ENCODE measurements at regions not wholly inside any gene's neighbourhood (a gene's known extent, or its start where the extent isn't known, plus 50 kb on each side); places are given as distances from the start of the nearest gene placed in this dataset.

DNA sequence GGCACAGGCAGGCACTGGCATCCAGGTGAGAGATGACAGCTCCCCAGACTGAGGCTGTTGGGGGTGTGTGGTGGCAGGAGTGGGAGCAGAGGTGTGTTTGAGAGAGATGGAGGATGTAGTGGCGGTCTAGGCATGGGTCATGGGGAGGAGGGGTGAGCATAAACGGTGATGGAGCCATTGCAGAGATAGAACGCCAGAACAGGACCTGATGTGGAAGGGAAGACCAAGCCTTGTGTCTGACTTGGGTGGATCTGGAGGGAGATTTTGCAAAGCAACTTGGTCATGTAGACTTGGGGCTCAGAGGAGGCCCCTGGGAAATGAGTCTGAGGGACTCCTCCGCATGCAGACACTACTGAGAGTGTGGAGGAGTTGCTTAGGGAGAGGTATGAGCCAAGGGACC, 50.0 kb upstream of the CLDN5 start:
- DNase-seq = no peak

DNA sequence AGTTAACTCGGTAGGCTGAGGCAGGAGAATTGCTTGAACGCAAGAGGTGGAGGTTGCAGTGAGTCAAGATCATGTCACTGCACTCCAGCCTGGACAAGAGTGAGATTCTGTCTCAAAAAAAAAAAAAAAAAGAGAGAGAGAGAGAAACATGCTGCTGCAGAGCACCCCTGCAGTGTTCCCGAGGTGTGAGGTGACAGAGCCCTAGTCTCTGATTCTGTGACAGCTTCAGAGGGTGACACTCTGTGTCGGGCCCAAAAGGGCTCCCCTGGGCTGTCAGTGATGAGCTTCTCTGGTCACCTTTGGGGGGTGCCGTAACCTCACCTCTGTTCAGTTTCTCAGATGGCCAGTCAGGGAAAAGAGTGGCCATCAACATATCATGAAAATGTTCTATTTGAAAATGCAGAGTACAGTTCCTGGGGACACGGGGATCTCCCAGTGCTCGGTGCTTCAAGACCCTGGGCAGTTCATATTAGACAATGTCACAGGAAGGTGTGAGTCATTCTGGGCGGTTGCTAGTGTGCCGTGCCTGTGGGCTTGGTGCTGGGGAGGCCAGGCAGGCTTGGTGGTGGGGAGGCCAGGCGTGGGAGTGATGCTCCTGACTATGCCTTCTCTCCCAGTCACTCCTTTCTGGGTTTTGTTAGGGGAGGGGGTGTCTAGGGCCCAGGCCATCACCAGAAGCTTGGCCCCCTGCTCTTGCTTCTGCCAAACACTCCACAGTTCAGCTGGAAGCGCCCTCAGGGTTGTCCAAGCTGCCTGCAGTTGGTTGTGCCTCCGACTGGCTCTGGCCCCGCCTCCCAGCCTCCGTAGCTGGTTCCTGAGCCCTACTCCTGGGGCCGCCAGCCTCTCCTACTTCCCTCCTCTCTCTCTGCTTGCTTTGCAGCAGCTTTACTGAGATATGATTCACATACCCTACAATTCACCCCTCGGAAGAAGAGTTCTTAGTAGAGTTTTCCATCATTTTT, 52.5 kb upstream of the CLDN5 start:
- DNase-seq = no peak

DNA sequence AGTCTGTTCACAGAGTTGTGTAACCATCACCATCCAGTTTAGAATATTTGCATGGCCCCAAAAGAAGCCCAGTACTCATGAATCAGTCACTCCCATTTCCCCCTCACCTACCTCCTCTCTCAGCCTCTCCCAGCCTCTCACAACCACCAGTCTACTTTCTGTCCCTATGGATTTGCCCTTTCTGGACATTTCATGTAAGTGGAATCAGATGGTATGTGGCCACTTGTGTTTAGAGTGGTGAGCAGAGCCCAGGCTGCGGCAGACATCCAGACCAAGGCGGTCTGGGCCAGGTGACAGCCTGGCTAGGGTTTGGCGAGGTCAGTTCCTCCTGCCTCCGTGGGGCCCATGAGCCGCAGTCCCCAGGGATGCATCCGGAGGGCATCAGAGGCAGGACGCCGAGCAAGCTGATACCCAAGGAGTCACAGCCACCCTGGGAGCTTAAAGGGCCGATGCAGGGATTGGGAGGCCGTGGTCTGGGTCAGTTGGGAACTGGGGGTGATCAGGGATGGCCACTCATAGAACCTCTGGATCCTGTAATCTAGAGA, 53.3 kb upstream of the CLDN5 start:
- DNase-seq = no peak

DNA sequence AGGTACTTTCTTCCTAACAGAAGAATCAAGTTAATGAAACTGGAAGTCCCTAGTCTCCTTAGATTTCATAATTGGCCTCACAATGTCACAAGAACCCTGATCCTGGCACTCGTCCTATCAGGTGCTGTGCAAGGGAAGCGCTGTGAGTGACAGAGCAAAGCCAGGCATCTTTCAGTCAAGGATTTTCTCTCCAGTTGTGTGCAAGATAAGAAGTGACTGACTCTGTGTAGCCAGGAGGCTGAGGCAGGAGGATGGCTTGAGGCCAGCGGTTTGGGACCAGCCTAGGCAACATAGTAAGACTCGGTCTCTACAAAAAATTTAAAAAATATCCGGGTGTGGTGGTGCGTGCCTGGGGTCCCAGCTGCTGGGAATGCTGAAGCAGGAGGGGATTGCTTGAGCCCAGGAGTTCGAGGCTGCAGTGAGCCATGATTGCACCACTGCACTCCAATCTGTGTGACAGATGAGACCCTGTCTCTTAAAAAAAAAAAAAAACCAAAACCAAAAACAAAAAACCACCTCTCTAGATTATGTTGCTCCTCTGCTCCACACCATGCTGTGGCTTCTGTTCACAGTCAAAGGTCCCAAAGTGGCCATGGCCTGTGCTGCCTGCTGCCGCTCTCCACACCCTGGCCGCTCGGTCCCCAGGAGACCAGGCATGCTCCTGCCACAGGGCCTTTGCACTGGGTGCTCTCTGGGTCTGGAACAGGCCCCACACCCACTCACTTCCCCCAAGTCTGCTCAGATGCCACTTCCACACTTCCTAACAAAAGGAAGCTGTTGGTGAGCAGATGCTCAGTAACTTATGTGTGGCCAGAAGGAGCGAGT, 54.2 kb upstream of the CLDN5 start:
- DNase-seq = no peak

DNA sequence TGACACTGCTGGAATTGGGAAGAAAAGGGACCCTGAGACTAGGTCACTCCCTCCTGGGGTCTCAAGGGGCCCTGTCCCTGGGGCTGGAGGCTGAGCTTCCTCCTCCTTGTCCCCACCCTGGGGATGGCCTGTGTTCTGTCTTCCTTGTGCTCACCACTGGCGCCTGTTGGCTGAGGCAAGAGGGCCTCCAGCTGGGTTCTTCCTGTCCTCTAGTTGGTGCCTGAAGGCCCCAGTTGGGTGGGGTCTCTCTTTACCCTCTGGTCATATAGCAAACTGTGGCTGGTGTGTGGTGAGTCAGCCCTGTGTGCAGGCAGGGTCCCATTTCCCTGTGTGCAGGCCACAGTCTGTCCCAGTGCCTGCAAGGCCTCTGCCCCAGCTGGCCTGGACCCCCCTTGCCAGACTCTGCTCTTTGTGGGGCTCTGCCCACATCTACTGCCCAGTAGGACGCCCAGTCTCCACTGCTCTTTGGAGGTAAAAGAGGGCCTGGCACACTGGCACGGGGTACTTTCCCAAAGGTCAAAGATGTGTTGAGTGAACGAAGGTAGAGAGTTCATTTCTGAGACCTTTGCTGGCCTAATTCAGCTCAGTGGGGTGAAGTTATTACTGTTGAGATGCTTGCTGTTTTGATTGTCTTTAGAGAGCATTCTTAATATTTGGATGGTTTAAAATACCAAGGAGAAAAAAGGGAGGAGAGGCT, 55.1 kb upstream of the CLDN5 start:
- DNase-seq = no peak

DNA sequence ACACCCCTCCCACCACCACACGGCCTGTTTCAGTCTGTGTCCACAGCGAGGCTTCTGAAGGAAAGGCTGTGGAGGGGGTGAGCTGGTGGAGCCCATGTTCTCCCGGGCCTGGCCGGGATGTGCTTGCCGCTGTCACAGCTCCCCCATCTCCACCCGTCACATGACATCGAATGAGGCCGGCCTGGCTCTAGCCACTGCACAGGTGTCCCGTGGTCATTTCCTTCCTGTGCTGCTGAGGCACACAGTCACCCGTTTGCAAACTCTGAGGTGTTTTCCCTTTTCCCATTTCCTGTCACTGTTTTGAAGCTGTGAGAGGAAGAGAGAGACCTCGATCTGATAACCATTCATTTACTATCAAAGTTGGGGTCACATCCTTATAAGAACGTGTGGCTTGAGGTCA, 55.7 kb upstream of the CLDN5 start:
- DNase-seq = no peak

DNA sequence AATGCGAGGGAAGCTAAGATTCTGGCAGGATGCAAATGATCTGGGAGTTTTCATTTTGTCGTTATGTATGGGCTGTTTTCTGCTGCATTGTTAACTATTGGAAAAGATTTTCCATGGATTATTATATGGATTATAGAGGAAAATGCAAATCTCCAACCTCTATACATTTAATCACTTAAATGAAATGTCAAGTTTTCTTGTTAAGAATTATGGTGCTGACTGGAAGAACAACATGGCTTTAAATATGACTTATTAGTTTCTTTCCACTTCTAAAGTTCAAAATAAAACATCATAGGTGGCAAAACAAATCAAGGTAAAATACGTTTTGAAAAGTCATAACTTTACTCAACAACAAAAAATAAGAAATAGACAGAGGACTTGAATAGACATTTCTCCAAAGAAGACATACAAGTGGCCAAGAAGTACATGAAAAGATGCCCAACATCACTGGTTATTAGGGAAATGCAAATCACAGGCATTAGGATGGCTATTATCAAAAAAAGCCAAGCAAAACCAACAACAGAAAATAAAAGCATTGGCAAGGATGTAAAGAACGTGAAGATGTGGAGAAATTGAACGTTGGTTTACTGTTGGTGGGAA, 56.2 kb upstream of the CLDN5 start:
- DNase-seq = no peak

DNA sequence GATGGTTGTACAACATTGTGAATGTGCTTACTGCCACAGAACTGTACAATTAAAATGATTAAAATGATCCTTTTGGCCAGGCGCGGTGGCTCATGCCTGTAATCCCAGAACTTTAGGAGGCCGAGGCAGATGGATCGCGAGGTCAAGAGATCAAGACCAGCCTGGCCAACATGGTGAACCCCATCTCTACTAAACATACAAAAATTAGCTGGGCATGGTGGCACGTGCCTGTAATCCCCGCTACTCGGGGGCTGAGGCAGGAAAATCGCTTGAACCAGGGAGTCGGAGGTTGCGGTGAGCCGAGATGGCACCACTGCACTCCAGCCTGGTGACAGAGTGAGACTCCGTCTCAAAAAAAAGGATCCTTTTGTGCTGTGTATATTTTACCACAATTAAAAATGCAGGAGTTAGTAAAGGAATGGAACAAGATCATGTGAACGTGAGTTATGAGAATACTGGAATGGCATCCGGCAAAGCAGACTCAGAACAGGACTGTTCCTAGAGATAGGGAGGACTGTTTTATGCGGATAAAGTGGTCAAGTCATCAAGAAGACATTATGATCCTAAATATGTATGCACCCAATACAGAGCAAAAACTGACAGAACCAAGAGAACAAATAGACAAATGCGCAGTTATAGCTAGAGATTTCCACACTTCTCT, 58.0 kb upstream of the CLDN5 start:
- DNase-seq = no peak

DNA sequence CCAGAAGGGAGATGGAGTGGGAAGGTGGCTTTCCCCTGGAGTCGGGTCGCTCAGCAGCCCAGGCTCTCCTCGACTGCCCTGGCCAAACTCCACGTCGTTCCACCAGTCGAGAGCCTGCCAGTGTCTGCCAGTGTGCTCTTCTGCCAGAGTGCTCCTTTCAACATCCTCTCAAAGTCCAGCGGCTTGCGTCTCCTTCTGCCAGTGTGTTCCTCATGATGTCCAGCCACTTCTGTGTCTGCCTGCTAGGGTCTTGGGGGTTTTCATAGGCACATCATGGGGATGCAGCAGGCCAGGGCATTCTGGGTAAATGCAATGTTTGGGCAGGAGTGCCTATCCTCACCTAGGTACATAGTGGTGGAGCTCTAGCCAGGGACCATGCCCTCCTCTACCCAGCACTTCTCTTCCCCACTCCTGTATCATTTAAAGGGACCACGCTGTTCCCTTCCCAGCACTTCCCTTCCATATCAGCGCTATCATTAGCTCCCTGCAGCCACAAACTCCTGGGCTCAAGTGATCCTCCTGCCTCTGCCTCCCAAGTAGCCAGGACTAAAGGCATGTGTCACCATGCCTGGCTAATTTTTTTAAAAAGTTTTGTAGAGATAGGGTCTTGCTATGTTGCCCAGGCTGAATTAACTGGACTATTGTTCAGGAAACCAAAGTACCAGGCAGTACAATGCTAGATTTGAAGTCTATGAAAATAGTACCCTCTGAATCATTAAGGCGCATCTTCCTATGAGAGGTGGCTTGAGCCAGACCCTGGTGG, 62.9 kb upstream of the CLDN5 start:
- no peak for DNase-seq

DNA sequence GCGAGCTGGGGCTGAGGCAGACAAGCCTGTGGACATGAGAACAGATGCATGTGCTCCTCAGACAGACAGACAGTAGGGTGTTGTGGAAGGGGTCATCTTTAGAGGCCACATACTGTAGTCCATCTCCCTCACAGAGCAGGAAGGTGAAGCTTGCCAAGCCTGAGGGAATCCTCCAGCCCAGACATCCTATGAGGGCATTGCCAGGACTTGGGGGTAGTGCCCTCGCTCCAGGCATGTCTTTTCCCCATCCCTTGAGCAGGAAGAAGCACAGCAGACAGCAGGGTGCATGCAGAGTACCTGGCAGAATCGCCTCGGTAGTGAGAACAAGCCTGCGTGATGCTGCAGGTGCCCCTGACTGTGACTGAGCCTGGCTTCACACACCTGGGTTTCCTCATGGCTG, 66.5 kb upstream of the CLDN5 start:
- no peak for DNase-seq

DNA sequence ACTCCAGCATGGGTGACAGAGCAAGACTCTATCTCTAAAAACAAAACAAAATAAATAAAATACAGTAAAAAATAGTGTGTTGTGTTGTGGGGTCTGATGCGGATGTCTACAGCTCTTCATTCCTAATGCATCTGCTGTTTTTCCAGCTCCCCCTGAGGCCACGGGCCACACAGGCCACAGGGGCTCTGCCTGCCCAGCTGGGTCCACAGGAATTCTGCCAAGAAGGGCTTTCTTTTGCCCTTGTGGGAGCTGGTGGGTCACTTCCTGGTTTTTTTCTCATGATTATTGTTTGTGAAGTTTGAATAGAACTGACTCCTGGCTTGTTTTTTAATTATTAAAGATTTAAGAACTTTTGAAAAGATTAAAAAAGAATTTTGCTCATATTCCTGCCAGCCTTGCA, 67.4 kb upstream of the CLDN5 start:
- no peak for DNase-seq

DNA sequence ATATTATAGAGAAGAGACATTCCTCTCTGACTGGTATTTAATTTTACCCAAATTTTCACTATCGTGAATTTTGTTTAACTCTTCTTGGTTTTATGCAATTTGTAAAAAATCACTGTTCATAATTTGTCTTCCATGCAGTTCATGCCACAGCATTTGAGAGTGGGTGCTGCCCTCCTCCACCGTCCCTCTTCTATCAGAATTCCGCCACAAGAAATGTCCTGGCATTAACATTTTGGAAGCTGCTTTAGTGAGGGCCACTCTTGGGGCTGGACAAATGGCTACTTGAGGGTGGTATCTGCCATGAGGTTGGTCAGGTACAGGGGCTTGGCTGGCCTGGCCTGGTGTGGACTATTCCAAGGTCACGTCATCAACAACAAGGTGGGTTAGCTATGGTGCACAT, 68.3 kb upstream of the CLDN5 start:
- DNase-seq = no peak

DNA sequence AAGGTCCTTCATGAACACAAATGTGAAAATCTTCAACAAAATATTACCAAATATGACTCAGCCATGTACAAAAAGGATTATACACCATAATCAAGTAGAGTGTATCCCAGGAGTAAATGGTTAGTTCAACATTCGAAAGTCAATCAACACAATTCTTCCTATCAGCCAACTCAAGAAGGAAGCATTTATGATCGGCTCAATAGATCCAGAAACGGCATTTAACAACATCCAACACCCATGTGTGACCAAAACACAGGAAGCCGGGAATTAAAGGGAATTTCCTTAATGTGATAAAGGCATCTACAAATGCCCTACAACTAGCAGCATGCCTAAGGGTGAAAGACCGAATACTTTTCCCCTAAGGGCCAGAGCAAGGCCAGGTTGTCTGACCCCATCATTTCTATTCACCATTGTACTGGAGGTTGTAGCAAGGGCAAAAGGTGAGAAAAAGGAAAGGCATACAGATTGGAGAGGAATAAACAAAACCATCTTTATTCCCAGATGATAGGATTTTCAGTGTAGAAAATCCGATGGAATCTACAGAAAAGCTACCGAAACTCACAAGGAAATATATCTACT, 69.9 kb upstream of the CLDN5 start:
- no peak for DNase-seq

DNA sequence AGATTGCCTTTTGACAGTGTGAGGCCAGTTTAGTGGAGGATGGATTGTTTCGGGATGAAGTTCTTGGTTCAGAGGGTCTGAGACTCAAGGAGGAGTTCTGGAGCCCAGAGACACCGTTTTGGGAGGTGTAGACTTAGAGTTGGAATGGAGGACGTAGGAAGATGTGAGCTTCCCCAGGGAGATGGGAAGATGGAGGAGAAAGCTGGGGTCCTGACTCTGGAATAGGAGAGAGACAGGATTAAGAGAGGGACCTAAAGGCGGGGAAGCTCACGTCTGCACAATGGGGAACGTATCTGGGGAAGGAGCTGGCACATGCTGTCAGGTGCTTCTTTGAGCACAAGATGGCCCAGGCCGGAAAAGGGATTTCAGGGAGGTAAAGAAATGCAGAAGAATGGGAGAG, 71.3 kb upstream of the CLDN5 start:
- no peak for DNase-seq

DNA sequence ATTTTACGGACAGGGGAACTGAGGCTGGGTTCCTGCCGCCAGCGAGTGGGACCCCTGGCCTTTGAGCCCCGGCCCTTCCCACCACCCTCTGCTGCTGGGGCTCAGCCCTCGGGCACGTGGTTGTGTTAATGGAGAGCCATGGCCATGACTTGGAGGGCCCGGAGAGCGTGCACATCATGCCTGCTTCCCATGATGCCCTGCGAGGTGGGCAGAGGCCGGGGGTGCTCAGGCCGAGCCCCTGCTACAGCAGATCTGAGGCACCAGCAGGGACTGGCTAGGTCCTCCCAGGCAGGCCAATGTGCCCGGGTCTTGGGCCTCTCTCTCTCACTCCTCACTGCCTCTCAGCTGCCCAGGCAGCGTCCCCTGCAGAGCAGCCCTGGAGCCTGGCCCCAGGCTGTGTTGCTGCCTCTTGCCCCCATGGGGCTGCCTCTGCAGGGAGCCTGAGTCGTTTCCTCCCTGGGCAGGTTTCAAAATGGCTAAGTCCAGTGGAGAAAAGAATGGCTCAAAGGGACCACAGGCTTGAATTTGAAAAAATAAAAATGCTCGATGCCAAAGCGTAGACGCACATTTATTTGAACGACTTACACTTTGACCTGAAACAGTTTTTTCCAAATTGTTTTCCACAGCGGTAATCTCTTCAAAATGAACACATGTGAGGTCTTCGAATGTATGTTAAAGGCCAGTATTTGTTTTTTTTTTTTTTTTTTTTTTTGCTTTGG, 72.6 kb upstream of the CLDN5 start:
- DNase-seq = no peak

DNA sequence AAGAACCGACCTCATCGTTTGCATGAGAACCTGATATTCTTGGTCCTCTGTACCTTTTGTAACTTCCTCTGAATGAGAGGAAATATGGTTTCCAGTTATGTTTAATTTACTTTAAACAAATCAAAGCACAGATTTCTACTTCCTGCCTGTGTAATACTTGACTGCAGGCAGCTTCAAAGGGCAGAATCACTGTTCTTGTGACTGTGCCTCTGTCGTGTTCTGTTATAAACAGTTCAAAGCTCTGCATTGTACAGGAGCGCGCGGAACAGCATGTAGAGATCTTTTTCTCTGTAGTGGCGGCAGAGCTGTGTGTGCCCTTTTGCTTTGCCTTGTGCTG, 73.2 kb upstream of the CLDN5 start:
- DNase-seq = no peak

DNA sequence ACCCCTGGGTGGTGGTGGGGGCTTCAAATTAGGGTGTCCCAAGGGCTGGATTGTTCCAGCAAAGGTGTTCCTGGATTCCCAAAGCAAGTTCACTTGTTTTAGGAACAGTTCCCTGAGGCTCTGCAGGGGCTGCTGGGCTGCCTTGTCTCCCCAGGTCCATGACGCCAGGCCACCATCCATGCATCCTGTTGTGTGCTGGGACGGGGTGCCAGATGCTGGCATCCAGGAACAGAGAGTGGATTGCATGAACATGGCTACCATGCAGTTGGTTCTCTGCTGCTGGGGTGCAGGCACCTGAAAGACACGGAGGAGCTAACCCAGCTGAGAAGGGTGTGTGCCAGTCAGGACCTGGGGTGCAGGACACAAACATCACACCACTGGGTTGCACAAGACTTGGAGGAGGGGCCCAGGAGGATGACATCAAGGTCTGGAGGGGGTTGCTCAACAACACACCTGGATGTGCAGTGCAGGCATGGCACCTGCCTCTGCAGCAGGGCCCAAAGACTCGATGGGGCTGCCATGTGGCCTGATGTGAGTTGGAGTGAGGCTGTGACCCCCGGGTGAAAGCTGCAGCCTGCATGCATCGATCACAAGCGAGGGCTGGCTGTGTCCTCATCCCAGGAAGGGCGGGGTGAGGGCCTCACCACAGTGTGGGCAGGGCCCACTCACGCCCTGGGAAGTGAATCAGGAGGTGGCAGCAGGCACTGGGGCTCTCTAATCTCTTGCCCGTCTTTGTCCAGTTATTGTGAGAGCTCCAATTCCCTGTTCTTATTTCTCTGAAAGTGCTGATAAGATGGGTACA, 74.0 kb upstream of the CLDN5 start:
- no peak for DNase-seq

DNA sequence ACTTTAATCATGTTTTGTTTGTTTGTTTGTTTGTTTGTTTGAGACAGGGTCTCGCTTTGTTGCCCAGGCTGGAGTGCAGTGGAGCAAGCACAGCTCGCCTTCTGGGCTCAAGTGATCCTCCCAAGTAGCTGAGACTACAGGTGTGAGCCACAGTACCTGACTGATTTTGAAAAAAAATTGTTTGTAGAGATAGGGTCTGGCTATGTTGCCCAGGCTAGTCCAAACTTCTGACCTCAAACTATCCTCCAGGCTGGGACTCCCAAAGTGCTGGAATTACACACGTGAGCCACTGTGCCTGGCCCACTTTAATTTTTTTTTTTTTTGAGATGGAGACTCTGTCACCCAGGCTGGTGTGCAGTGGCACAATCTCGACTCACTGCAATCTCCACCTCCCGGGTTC, 74.8 kb upstream of the CLDN5 start:
- DNase-seq = no peak

DNA sequence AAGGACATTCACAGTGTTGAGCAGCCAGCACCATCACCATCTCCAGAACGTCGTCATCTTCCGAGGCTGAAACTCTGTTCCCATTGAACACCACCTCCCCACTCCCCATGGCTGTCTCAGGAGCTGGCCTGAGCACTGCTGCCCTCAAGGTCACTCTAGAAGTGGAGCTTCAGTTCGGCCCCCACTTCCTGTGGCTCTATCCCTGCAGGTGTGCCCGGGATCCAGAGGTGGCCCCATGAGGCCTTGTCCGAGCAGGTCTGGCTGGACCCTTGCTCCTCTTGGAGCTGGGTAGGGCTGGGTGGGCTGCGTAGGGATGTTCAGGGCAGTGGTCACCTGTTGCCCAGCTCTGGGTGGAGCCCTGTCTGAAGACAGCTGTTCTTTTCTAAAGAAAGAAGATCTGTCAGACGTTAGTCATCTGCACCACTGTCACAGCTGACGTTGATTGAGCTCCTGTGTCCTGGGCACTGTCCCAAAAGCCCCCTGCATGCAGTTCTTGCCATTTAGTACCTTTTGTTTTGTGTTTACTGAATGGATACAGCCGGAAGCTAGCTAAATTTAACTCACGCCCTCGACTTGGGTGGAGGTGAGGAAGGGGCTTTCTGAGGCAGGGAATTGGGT, 75.5 kb upstream of the CLDN5 start:
- DNase-seq = no peak

Measured in DMS79 treated with DMSO at 0.1 percent for 48 hours (cell line).